ENCODE measurements at regions not wholly inside any gene's neighbourhood (a gene's known extent, or its start where the extent isn't known, plus 50 kb on each side); places are given as distances from the start of the nearest gene placed in this dataset.

DNA sequence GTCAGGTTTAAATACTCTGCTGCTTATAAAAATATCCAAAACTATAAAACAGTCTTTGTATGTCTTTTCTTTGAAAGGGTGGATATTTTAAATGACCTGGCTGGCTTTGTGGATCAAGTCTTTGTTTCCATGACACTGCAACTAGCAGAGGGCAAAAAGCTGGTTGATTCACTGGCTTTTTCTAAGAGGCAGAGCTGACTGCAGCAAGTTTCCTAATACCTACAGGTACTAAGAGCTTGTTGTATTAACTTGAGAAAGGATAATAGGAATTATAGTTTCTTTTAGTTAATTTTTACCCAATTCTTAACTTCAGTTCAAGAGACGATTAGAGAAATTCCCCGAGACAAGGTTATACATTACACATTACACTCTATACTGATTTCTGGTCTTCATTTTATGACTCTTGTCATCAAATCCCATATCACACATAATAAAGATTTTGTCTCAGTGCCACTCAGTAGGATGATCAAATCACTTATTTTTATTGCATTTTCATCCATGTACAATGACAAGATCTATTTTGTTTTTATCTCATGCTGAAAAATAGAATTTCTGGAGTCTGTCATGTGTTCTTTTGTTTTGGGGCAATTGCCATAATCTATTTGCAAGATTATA, 120.1 kb upstream of the RIMS1 start:
- no peak for DNase-seq
- no peaks in the 10 kb centered on the region for H3K4me1 ChIP-seq (ENCODE audit: control insufficient read depth in 1 of 2, insufficient read depth in 2 of 2, low read length in 2 of 2)
- no peak overlapping the region for H3K4me3 ChIP-seq (replicated peaks in 1 of 3; ENCODE audit: low read depth in 2 of 3, low read length in 3 of 3)
- TF ChIP-seq, protein P1, sequence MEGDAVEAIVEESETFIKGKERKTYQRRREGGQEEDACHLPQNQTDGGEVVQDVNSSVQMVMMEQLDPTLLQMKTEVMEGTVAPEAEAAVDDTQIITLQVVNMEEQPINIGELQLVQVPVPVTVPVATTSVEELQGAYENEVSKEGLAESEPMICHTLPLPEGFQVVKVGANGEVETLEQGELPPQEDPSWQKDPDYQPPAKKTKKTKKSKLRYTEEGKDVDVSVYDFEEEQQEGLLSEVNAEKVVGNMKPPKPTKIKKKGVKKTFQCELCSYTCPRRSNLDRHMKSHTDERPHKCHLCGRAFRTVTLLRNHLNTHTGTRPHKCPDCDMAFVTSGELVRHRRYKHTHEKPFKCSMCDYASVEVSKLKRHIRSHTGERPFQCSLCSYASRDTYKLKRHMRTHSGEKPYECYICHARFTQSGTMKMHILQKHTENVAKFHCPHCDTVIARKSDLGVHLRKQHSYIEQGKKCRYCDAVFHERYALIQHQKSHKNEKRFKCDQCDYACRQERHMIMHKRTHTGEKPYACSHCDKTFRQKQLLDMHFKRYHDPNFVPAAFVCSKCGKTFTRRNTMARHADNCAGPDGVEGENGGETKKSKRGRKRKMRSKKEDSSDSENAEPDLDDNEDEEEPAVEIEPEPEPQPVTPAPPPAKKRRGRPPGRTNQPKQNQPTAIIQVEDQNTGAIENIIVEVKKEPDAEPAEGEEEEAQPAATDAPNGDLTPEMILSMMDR (IDR thresholded peaks at IDR 0.05): no peak
- H3K4me1 Mint-ChIP-seq: no peaks in the 10 kb centered on the region
- no peaks in the 10 kb centered on the region for H4K20me1 ChIP-seq (ENCODE audit: insufficient read depth, low read length)
- no peak overlapping the region for H3K4me3 Mint-ChIP-seq
- WGBS (ENCODE audit: insufficient coverage): no CpG with 5 or more reads among the region's 2 CpGs
- H3K4me2 ChIP-seq (replicated peaks; ENCODE audit: extremely low read depth, low read length, poor library complexity, severe bottlenecking): no peak overlapping the region
- no peak overlapping the region for H2AFZ ChIP-seq (ENCODE audit: insufficient read depth, low read depth, low read length, poor library complexity, severe bottlenecking)
- no peaks in the 10 kb centered on the region for H3K27me3 ChIP-seq (ENCODE audit: control insufficient read depth in 2 of 2, insufficient read depth in 2 of 2, low read length in 2 of 2)
- H3K79me2 ChIP-seq (ENCODE audit: insufficient read depth, low read length): no peaks in the 10 kb centered on the region
- H3K36me3 Mint-ChIP-seq: no peaks in the 10 kb centered on the region
- no peak overlapping the region for H3K27ac Mint-ChIP-seq
- no peaks in the 10 kb centered on the region for H3K27me3 Mint-ChIP-seq (ENCODE audit: low read depth in 3 of 3)
- no peaks in the 10 kb centered on the region for H3K9me3 ChIP-seq (replicated peaks in 1 of 2; ENCODE audit: control insufficient read depth in 1 of 2, insufficient read depth in 1 of 2, low read length in 2 of 2)
- H3K27ac ChIP-seq (ENCODE audit: low read depth in 1 of 2, low read length in 2 of 2): no peak overlapping the region
- H3K36me3 ChIP-seq (replicated peaks in 1 of 2; ENCODE audit: control insufficient read depth in 1 of 2, insufficient read depth in 2 of 2, low read length in 2 of 2): no peaks in the 10 kb centered on the region
- H3K9ac ChIP-seq (ENCODE audit: insufficient read depth, low read length, poor library complexity, severe bottlenecking): no peak overlapping the region
- intact Hi-C loops (cut with micrococcal nuclease): no loop called here
- peaks cover 0 to 2% (median 0%) of the 10 kb centered on the region in 7 donors for H3K9me3 Mint-ChIP-seq

DNA sequence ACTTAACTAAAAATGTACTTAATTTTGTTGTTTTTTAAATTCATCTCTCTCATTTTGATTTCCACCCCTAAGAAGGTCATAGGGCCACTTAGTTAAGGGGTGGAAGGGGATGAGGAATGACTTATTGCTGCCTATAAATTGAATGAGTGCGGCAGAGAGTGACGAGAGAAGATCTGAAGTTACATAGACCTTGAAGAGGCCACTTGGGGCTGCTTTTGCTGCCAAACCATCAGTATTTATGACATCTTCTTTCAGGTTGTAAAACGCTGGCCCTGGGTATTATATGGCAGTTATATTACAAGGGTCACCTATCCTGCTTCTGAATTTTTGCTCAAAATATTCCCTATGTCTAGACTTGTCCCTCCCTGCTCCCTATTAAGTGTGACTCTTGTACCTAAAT, 119.6 kb upstream of the RIMS1 start:
- Mint-ChIP-seq H3K9me3 (peaks cover 0 to 2% (median 0%) of the 10 kb centered on the region in 7 donors), H3K27ac (no peak overlapping the region), H3K4me3 (no peak overlapping the region), H3K36me3 (no peaks in the 10 kb centered on the region), H3K4me1 (no peaks in the 10 kb centered on the region), H3K27me3 (ENCODE audit: low read depth in 3 of 3) (no peaks in the 10 kb centered on the region)
- Histone ChIP-seq H3K79me2 (ENCODE audit: insufficient read depth, low read length) (no peaks in the 10 kb centered on the region), H3K27ac (ENCODE audit: low read depth in 1 of 2, low read length in 2 of 2) (no peak overlapping the region), H3K27me3 (ENCODE audit: control insufficient read depth in 2 of 2, insufficient read depth in 2 of 2, low read length in 2 of 2) (no peaks in the 10 kb centered on the region), H4K20me1 (ENCODE audit: insufficient read depth, low read length) (no peaks in the 10 kb centered on the region), H3K4me3 (replicated peaks in 1 of 3; ENCODE audit: low read depth in 2 of 3, low read length in 3 of 3) (no peak overlapping the region), H2AFZ (ENCODE audit: insufficient read depth, low read depth, low read length, poor library complexity, severe bottlenecking) (no peak overlapping the region), H3K9ac (ENCODE audit: insufficient read depth, low read length, poor library complexity, severe bottlenecking) (no peak overlapping the region), H3K36me3 (replicated peaks in 1 of 2; ENCODE audit: control insufficient read depth in 1 of 2, insufficient read depth in 2 of 2, low read length in 2 of 2) (no peaks in the 10 kb centered on the region), H3K4me2 (replicated peaks; ENCODE audit: extremely low read depth, low read length, poor library complexity, severe bottlenecking) (no peak overlapping the region), H3K9me3 (replicated peaks in 1 of 2; ENCODE audit: control insufficient read depth in 1 of 2, insufficient read depth in 1 of 2, low read length in 2 of 2) (no peaks in the 10 kb centered on the region), H3K4me1 (ENCODE audit: control insufficient read depth in 1 of 2, insufficient read depth in 2 of 2, low read length in 2 of 2) (no peaks in the 10 kb centered on the region)
- DNase-seq: no peak
- WGBS (ENCODE audit: insufficient coverage): no CpG with 5 or more reads among the region's 3 CpGs
- TF ChIP-seq, protein P1 (IDR thresholded peaks at IDR 0.05): no peak
- intact Hi-C loops (cut with micrococcal nuclease): no loop called here

All from CD14-positive monocyte (primary cell).